ENCODE measurements at regions not wholly inside any gene's neighbourhood (a gene's known extent, or its start where the extent isn't known, plus 50 kb on each side); places are given as distances from the start of the nearest gene placed in this dataset.
"Not testable (repeated sequence)": the region's sequence is repeated elsewhere in the genome, so short reads cannot be mapped to it uniquely, and the experiment has no call there.

GRCh38 chr14:53857625-53858344 lies 98.8 kb downstream of the BMP4 start:
- no peak for DNase-seq (ENCODE audit: low read depth in 3 of 3, low spot score in 1 of 3)

- no peak for DNase-seq (ENCODE audit: low read depth in 3 of 3, low spot score in 1 of 3)
These were observed 101.1 kb downstream of the BMP4 start for GRCh38 chr14:53855574-53855973.

- no peak for DNase-seq (ENCODE audit: low read depth in 3 of 3, low spot score in 1 of 3)
These were observed 101.5 kb downstream of the BMP4 start for GRCh38 chr14:53855127-53855526.

- DNase-seq (ENCODE audit: low read depth in 3 of 3, low spot score in 1 of 3), result no peak
These were observed 105.1 kb downstream of the BMP4 start for GRCh38 chr14:53851394-53852090.

GRCh38 chr14:53850714-53851296 lies 105.8 kb downstream of the BMP4 start:
- DNase-seq (ENCODE audit: low read depth in 3 of 3, low spot score in 1 of 3), result no peak

GRCh38 chr14:53849549-53849948 lies 107.1 kb downstream of the BMP4 start:
- DNase-seq (ENCODE audit: low read depth in 3 of 3, low spot score in 1 of 3), result no peak

GRCh38 chr14:53848854-53849253 lies 107.8 kb downstream of the BMP4 start:
- no peak for DNase-seq (ENCODE audit: low read depth in 3 of 3, low spot score in 1 of 3)

GRCh38 chr14:53847881-53848280 lies 108.7 kb downstream of the BMP4 start:
- DNase-seq (ENCODE audit: low read depth in 3 of 3, low spot score in 1 of 3), result no peak

GRCh38 chr14:53847057-53847456 lies 109.6 kb downstream of the BMP4 start:
- no peak for DNase-seq (ENCODE audit: low read depth in 3 of 3, low spot score in 1 of 3)

GRCh38 chr14:53845813-53846693 lies 110.6 kb downstream of the BMP4 start:
- DNase-seq (ENCODE audit: low read depth in 3 of 3, low spot score in 1 of 3), result no peak

GRCh38 chr14:53842938-53843337 lies 113.7 kb downstream of the BMP4 start:
- DNase-seq (ENCODE audit: low read depth in 3 of 3, low spot score in 1 of 3), result no peak

- DNase-seq (ENCODE audit: low read depth in 3 of 3, low spot score in 1 of 3), result no peak
These were observed 115.2 kb downstream of the BMP4 start for GRCh38 chr14:53841109-53842099.

- DNase-seq (ENCODE audit: low read depth in 3 of 3, low spot score in 1 of 3), result no peak
These were observed 116.2 kb downstream of the BMP4 start for GRCh38 chr14:53840444-53840843.

GRCh38 chr14:53838374-53838773 lies 118.3 kb downstream of the BMP4 start:
- no peak for DNase-seq (ENCODE audit: low read depth in 3 of 3, low spot score in 1 of 3)

- not testable (repeated sequence) for DNase-seq (ENCODE audit: low read depth in 3 of 3, low spot score in 1 of 3)
These were observed 119.0 kb downstream of the BMP4 start for GRCh38 chr14:53837656-53838055.

GRCh38 chr14:53836551-53836950 lies 120.1 kb downstream of the BMP4 start:
- no peak for DNase-seq (ENCODE audit: low read depth in 3 of 3, low spot score in 1 of 3)

GRCh38 chr14:53828820-53829219 lies 127.8 kb downstream of the BMP4 start:
- DNase-seq (ENCODE audit: low read depth in 3 of 3, low spot score in 1 of 3), result no peak

- DNase-seq (ENCODE audit: low read depth in 3 of 3, low spot score in 1 of 3), result no peak
These were observed 132.6 kb downstream of the BMP4 start for GRCh38 chr14:53824061-53824460.

- DNase-seq (ENCODE audit: low read depth in 3 of 3, low spot score in 1 of 3), result no peak
These were observed 142.2 kb downstream of the BMP4 start for GRCh38 chr14:53814392-53814791.

- no peak for DNase-seq (ENCODE audit: low read depth in 3 of 3, low spot score in 1 of 3)
These were observed 146.4 kb downstream of the BMP4 start for GRCh38 chr14:53810221-53810620.

Measured in stimulated activated CD4-positive, alpha-beta T cell treated with anti-CD3 and anti-CD28 coated beads, TNF-alpha, amount 100 ng/mL, for 1 hour (primary cell).